DOHH2 (cell line): ENCODE measurements at regions not wholly inside any gene's neighbourhood (a gene's known extent, or its start where the extent isn't known, plus 50 kb on each side); places are given as distances from the start of the nearest gene placed in this dataset.

Source experiments
- EZH2phosphoT487 ChIP-seq: fragments of 200-600 bp; sonication (generic); IDR thresholded peaks from 2 replicates; pipeline ENCODE4 v1.6.1; 2017; ENCODE audit warnings: borderline replicate concordance, mild to moderate bottlenecking, antibody characterized with exemption, low read length, moderate library complexity, mixed read lengths
- TF ChIP-seq, protein P1 (sequence below): fragments of 200-600 bp; sonication (generic); IDR thresholded peaks from one replicate; pipeline ENCODE4 v1.5.1; 2014; ENCODE audit warnings: antibody characterized with exemption, mild to moderate bottlenecking, low read depth, low read length; ENCODE audit not compliant: poor library complexity, severe bottlenecking

DNA sequence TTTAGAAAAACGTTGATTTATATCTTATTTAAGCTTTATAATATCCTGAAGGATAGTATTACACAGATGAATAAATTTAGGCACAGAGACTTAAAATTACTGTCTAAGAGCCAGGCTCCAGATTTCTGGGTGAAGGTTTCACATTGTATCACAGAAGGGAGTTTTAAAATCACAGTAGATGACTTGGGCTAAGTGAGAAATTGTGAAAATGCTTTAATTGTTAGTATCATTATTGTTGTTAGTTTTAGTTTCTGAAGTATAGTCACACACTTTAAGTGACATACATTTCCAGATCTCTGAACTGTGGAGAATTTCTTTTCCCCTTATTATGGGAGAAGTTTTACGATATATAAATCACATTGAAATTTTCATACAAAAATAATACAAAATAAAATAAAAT is 83.5 kb downstream of the NDUFS5 start:
- TF ChIP-seq, protein P1, sequence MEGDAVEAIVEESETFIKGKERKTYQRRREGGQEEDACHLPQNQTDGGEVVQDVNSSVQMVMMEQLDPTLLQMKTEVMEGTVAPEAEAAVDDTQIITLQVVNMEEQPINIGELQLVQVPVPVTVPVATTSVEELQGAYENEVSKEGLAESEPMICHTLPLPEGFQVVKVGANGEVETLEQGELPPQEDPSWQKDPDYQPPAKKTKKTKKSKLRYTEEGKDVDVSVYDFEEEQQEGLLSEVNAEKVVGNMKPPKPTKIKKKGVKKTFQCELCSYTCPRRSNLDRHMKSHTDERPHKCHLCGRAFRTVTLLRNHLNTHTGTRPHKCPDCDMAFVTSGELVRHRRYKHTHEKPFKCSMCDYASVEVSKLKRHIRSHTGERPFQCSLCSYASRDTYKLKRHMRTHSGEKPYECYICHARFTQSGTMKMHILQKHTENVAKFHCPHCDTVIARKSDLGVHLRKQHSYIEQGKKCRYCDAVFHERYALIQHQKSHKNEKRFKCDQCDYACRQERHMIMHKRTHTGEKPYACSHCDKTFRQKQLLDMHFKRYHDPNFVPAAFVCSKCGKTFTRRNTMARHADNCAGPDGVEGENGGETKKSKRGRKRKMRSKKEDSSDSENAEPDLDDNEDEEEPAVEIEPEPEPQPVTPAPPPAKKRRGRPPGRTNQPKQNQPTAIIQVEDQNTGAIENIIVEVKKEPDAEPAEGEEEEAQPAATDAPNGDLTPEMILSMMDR, result no peak
- TF ChIP-seq EZH2phosphoT487, result no peak
